ENCODE measurements at regions not wholly inside any gene's neighbourhood (a gene's known extent, or its start where the extent isn't known, plus 50 kb on each side); places are given as distances from the start of the nearest gene placed in this dataset.
"Not testable (repeated sequence)": the region's sequence is repeated elsewhere in the genome, so short reads cannot be mapped to it uniquely, and the experiment has no call there.

DNA sequence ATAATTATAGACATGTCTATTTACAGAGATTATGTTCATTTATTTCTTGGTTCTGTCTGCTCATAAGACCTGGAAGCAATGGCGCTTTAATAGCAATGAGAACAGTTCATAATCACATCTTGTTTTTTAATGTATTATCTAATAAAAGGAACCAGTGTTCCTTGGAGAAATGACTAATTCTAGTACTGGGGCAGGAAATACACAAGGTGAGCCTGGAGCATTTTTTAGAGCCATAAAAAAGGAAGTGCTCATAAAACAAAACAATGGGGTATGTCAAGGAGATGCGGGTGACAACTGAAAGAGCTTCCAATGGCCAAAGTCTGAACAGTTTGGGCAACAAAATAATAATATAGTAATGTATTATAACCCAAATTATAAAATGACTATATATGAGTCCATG lies 531.9 kb upstream of the CHD1 start:
- no peaks in the 10 kb centered on the region for H3K27me3 Mint-ChIP-seq
- DNase-seq (no peak), ATAC-seq (ENCODE audit: low read depth in 2 of 2) (no peak)
- H3K9me3 Mint-ChIP-seq, result peaks cover 0 to 3% (median 0%) of the 10 kb centered on the region in 7 donors
- no peaks in the 10 kb centered on the region for H3K4me1 Mint-ChIP-seq
- no peak overlapping the region for H3K27ac Mint-ChIP-seq
- H3K36me3 Mint-ChIP-seq, result no peaks in the 10 kb centered on the region
- H3K4me3 Mint-ChIP-seq, result no peak overlapping the region

DNA sequence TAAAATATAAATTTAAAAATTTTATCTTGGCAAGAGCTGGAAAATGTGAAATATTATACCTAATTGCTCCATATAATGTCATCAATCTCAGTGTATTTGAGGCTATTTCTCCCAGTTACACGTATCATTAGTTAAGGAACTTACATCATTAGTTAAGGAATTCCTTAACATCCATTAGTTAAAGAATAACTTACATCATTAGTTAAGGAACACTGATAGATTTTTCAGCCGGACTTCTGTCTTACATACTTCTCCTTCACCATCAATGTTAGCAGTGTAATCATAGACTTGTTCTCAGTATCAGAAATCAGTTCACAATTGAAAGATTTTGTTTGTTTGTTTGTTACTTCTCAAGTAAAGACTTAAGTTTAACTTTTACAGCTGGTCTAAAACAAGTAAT lies 524.4 kb upstream of the CHD1 start:
- H3K36me3 Mint-ChIP-seq, result no peaks in the 10 kb centered on the region
- no peaks in the 10 kb centered on the region for H3K4me1 Mint-ChIP-seq
- ATAC-seq (ENCODE audit: low read depth in 2 of 2), result no peak
- H3K9me3 Mint-ChIP-seq, result peaks cover 0 to 3% (median 0%) of the 10 kb centered on the region in 7 donors
- no peaks in the 10 kb centered on the region for H3K27me3 Mint-ChIP-seq
- H3K27ac Mint-ChIP-seq, result no peak overlapping the region
- DNase-seq, result no peak
- H3K4me3 Mint-ChIP-seq, result no peak overlapping the region

- Mint-ChIP-seq H3K4me1 (no peaks in the 10 kb centered on the region), H3K27ac (no peak overlapping the region), H3K36me3 (no peaks in the 10 kb centered on the region), H3K27me3 (no peaks in the 10 kb centered on the region), H3K9me3 (no peaks in the 10 kb centered on the region), H3K4me3 (no peak overlapping the region)
- no peak for DNase-seq
- no peak for ATAC-seq (ENCODE audit: low read depth in 2 of 2)
Observed at GRCh38 chr5:99449786-99450185, 521.0 kb upstream of the CHD1 start.

GRCh38 chr5:99445805-99446204 lies 517.0 kb upstream of the CHD1 start:
- no peak for ATAC-seq (ENCODE audit: low read depth in 2 of 2)
- H3K27ac Mint-ChIP-seq, result no peak overlapping the region
- no peak overlapping the region for H3K4me3 Mint-ChIP-seq
- H3K36me3 Mint-ChIP-seq, result no peaks in the 10 kb centered on the region
- H3K4me1 Mint-ChIP-seq, result no peaks in the 10 kb centered on the region
- no peak for DNase-seq
- no peaks in the 10 kb centered on the region for H3K27me3 Mint-ChIP-seq
- H3K9me3 Mint-ChIP-seq, result peaks cover 0 to 1% (median 0%) of the 10 kb centered on the region in 7 donors

DNA sequence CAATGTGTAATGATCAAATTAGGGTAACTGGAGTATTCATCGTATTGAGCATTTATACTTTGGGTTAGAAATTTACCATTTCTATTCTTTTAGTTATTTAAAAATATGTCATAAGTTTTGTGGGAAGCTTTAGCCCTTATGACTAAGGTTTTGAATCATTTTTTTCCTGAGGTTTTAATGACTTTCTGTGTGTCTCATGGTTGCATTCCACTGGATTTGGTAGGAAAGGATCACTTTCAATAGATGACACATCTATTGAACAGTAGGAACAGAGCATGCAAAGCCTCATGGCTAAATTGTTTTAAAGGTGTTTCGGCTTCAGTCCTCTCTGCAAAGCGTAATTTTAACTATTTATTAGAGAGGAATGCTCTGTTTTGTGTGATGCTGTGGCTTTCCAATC lies 512.4 kb upstream of the CHD1 start:
- H3K4me3 Mint-ChIP-seq, result no peak overlapping the region
- H3K27ac Mint-ChIP-seq, result no peak overlapping the region
- H3K4me1 Mint-ChIP-seq, result no peaks in the 10 kb centered on the region
- ATAC-seq (ENCODE audit: low read depth in 2 of 2), result no peak
- DNase-seq, result no peak
- H3K36me3 Mint-ChIP-seq, result no peaks in the 10 kb centered on the region
- no peaks in the 10 kb centered on the region for H3K27me3 Mint-ChIP-seq
- peaks cover 0 to 3% (median 0%) of the 10 kb centered on the region in 7 donors for H3K9me3 Mint-ChIP-seq

GRCh38 chr5:99438619-99439018 lies 509.8 kb upstream of the CHD1 start:
- DNase-seq, result no peak
- Mint-ChIP-seq H3K27me3 (no peaks in the 10 kb centered on the region), H3K36me3 (no peaks in the 10 kb centered on the region), H3K9me3 (peaks cover 0 to 3% (median 0%) of the 10 kb centered on the region in 7 donors), H3K4me1 (no peaks in the 10 kb centered on the region), H3K4me3 (no peak overlapping the region), H3K27ac (no peak overlapping the region)
- ATAC-seq (ENCODE audit: low read depth in 2 of 2), result no peak

DNA sequence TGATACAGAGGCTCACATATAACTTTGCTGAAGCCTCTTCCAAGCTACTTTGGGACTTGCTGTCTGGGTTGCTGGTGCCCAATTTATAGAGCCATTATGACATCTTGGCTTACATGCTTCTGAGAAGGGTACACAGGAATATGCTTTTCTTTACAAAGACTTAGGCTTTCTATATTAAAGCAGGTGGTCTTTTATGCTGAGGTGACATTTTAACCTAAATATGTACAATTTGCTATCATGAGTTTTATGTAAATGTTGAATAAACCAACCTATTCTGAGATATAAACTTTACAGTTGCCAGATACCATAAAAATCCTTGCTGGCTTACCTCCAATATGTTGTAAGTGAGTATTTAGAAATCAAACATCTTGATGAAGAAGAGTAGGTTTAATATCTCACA lies 509.2 kb upstream of the CHD1 start:
- Mint-ChIP-seq H3K4me1 (no peaks in the 10 kb centered on the region), H3K27ac (no peak overlapping the region), H3K27me3 (no peaks in the 10 kb centered on the region), H3K36me3 (no peaks in the 10 kb centered on the region), H3K9me3 (peaks cover 0 to 3% (median 0%) of the 10 kb centered on the region in 7 donors), H3K4me3 (no peak overlapping the region)
- DNase-seq (no peak), ATAC-seq (ENCODE audit: low read depth in 2 of 2) (no peak)

GRCh38 chr5:99423396-99423795 lies 494.6 kb upstream of the CHD1 start:
- H3K9me3 Mint-ChIP-seq; H3K4me1 Mint-ChIP-seq; H3K4me3 Mint-ChIP-seq; H3K27me3 Mint-ChIP-seq; H3K36me3 Mint-ChIP-seq; ATAC-seq (ENCODE audit: low read depth in 2 of 2); DNase-seq; H3K27ac Mint-ChIP-seq: not testable (repeated sequence)

DNA sequence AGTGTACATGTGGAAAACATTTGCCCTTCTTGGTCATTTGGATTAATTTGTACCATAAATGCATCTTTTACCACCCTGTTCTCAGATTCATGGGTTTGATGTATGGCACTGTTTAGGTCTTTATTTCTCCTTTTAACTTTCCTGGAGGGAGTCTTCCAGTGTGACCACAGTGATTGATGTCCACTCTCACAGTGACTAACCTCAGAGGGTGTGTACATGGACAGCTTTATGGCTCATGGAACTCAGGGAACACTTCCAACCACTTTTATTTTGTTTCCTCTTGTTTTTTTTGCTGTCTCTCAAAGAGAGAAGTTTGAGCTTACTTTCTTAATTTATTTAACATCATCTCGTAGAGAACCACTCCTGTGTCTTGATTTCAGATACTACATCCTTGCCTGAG lies 489.8 kb upstream of the CHD1 start:
- DNase-seq; H3K27me3 Mint-ChIP-seq; H3K27ac Mint-ChIP-seq; H3K4me3 Mint-ChIP-seq; H3K9me3 Mint-ChIP-seq; H3K36me3 Mint-ChIP-seq; ATAC-seq (ENCODE audit: low read depth in 2 of 2); H3K4me1 Mint-ChIP-seq: not testable (repeated sequence)

GRCh38 chr5:99410386-99410785 lies 481.6 kb upstream of the CHD1 start:
- not testable (repeated sequence) for H3K4me3 Mint-ChIP-seq; H3K9me3 Mint-ChIP-seq; DNase-seq; H3K27me3 Mint-ChIP-seq; H3K4me1 Mint-ChIP-seq; H3K27ac Mint-ChIP-seq; H3K36me3 Mint-ChIP-seq; ATAC-seq (ENCODE audit: low read depth in 2 of 2)

- H3K36me3 Mint-ChIP-seq; H3K4me3 Mint-ChIP-seq; ATAC-seq (ENCODE audit: low read depth in 2 of 2); H3K27ac Mint-ChIP-seq; H3K27me3 Mint-ChIP-seq; H3K4me1 Mint-ChIP-seq; H3K9me3 Mint-ChIP-seq; DNase-seq: not testable (repeated sequence)
Observed at GRCh38 chr5:99404764-99405302, 476.0 kb upstream of the CHD1 start.

GRCh38 chr5:99400571-99400970 lies 471.8 kb upstream of the CHD1 start:
- H3K4me3 Mint-ChIP-seq; H3K36me3 Mint-ChIP-seq; DNase-seq; H3K27ac Mint-ChIP-seq; H3K9me3 Mint-ChIP-seq; H3K4me1 Mint-ChIP-seq; H3K27me3 Mint-ChIP-seq; ATAC-seq (ENCODE audit: low read depth in 2 of 2): not testable (repeated sequence)

- Mint-ChIP-seq H3K4me3 (no peak overlapping the region), H3K36me3 (no peaks in the 10 kb centered on the region), H3K27me3 (no peaks in the 10 kb centered on the region), H3K4me1 (no peaks in the 10 kb centered on the region), H3K9me3 (peaks cover 0 to 14% (median 5%) of the 10 kb centered on the region in 7 donors), H3K27ac (no peak overlapping the region)
- no peak for ATAC-seq (ENCODE audit: low read depth in 2 of 2)
- DNase-seq, result no peak
Observed at GRCh38 chr5:99398976-99399375, 470.2 kb upstream of the CHD1 start.

DNA sequence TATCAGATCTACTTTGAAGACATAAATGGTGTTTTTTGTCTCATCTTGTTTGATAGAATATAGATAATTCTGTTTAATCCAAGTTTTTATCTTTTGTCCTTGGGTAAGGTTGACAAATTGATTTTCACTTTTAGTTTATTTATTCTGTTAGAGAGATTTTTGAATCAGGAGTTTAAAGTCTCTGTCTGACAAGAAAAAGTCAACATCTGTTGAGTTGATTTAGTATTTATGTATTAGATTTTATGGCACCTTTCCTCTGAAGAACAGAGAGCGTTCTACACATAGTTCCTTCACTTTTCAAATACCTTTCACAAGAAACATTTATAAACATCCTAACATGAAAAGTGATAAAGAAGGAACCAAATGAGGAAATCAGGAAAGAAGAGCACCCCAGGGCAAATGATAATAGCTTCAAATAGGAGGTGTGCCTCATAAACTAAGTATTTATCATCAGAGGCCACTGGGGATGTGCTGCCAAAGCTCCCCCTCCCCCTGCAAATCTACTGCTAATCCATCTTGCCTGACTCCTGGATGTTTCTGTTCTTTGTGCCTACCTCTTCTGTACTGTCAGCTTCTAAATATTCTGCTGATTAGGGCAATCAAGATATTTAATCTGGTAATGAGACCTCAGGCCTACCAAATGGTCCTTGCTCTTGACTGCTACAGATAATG lies 457.7 kb upstream of the CHD1 start:
- ATAC-seq (ENCODE audit: low read depth in 2 of 2), result no peak
- no peaks in the 10 kb centered on the region for H3K4me1 Mint-ChIP-seq
- H3K27me3 Mint-ChIP-seq, result no peaks in the 10 kb centered on the region
- no peak for DNase-seq
- H3K4me3 Mint-ChIP-seq, result no peak overlapping the region
- no peak overlapping the region for H3K27ac Mint-ChIP-seq
- H3K36me3 Mint-ChIP-seq, result no peaks in the 10 kb centered on the region
- peaks cover 0 to 20% (median 12%) of the 10 kb centered on the region in 7 donors for H3K9me3 Mint-ChIP-seq

DNA sequence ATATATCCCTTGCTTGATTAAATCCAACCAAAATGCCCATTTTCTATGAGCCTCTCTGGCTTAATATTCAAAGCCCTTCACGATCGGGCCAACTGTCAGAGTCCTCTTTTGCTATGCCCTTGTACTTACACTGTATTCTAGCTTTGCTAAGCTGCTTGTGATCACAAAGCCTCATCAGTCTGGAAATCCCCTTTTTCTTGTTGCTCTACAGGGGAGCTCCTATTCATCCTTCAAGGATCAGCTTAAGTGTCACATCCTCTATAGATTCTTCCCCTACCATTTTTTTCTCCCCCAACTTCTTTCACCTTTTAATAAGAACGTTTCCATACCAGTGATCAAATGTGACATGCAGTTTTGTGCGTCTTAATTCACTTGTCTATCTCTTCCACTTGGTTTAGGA lies 450.4 kb upstream of the CHD1 start:
- no peaks in the 10 kb centered on the region for H3K4me1 Mint-ChIP-seq

More for the DNA sequence above, 450.4 kb upstream of the CHD1 start:
- H3K27me3 Mint-ChIP-seq, result no peaks in the 10 kb centered on the region
- ATAC-seq (ENCODE audit: low read depth in 2 of 2), result no peak
- H3K4me3 Mint-ChIP-seq, result no peak overlapping the region
- peaks cover 0 to 20% (median 12%) of the 10 kb centered on the region in 7 donors for H3K9me3 Mint-ChIP-seq
- no peaks in the 10 kb centered on the region for H3K36me3 Mint-ChIP-seq
- DNase-seq, result no peak
- H3K27ac Mint-ChIP-seq, result no peak overlapping the region

Data from naive B cell (primary cell).